ENCODE measurements at regions not wholly inside any gene's neighbourhood (a gene's known extent, or its start where the extent isn't known, plus 50 kb on each side); places are given as distances from the start of the nearest gene placed in this dataset.

DNA sequence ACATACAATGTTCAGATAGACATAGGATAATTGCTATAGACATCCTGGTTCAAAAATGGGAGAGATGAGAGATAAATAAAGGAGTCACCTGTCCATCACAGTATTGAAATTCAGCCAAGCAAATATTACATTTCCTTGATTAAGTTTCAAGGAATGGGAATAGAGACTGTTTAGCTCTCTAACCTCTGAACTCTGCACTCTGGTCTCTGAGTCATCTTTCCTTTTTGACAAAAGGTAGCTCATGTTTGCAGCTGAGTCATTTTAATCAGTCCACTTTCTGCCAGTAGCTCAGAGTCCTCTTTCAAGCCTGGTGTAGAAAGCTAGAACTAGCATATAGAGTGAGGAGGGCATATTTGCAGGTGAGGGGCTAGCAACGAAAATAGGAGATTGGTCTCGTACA is 51.4 kb upstream of the GJA8 start:
- POLR2A ChIA-PET: no interaction called here
- TF ChIP-seq TARDBP (IDR thresholded peaks at IDR 0.05) (no peak), FOXM1 (IDR thresholded peaks at IDR 0.05; ENCODE audit: borderline replicate concordance) (no peak), CTBP1 (IDR thresholded peaks at IDR 0.05; ENCODE audit: borderline replicate concordance) (no peak), HDGF (IDR thresholded peaks at IDR 0.05; ENCODE audit: borderline replicate concordance) (no peak), SP1 (IDR thresholded peaks at IDR 0.05) (no peak), BHLHE40 (IDR thresholded peaks at IDR 0.05; ENCODE audit: borderline replicate concordance) (no peak), SUZ12 (IDR thresholded peaks at IDR 0.05) (no peak), ELF4 (IDR thresholded peaks at IDR 0.05) (no peak), NFRKB (IDR thresholded peaks at IDR 0.05) (no peak), FOXA1 (IDR thresholded peaks at IDR 0.05) (no peak)
- no peak for DNase-seq (ENCODE audit: extremely low spot score)
- CTCF ChIA-PET: interaction anchor here (0.7 kb wide), 1 partner anchor 27 kb away, joined by 3 read pairs; no protein-coding TSS in a partner anchor

DNA sequence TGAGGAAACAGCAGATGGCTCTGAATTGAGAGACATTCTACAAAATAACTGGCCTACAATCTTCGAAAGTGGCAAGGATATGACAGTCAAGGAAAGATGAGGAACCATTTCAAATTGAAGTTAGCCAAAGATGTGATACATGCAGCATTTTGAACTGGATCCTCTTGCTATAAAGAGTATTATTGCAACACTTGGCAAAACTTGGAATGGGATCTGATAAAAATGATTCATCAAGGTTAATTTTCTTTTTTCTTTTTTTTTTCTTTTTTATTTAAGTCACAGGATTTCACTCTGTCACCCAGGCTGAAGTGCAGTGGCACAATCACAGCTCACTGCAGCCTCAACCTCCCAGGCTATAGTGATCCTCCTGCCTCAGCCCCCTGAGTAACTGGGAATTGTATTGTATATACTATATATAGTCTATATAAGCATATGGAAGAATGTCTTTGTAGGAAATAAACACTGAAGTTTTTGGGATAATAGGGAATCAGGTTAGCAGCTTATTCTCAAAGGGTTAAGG is 49.8 kb upstream of the GJA8 start:
- no peak for TF ChIP-seq HDGF (IDR thresholded peaks at IDR 0.05; ENCODE audit: borderline replicate concordance)
- TF ChIP-seq LEF1 (IDR thresholded peaks at IDR 0.05; ENCODE audit: borderline replicate concordance): no peak
- TF ChIP-seq ELF4 (IDR thresholded peaks at IDR 0.05): no peak
- TF ChIP-seq FOXA1 (IDR thresholded peaks at IDR 0.05): no peak
- no peak for TF ChIP-seq CTBP1 (IDR thresholded peaks at IDR 0.05; ENCODE audit: borderline replicate concordance)
- TF ChIP-seq NFRKB (IDR thresholded peaks at IDR 0.05): no peak
- TF ChIP-seq, protein P1, sequence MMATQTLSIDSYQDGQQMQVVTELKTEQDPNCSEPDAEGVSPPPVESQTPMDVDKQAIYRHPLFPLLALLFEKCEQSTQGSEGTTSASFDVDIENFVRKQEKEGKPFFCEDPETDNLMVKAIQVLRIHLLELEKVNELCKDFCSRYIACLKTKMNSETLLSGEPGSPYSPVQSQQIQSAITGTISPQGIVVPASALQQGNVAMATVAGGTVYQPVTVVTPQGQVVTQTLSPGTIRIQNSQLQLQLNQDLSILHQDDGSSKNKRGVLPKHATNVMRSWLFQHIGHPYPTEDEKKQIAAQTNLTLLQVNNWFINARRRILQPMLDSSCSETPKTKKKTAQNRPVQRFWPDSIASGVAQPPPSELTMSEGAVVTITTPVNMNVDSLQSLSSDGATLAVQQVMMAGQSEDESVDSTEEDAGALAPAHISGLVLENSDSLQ (IDR thresholded peaks at IDR 0.05): no peak
- TF ChIP-seq FOXM1 (IDR thresholded peaks at IDR 0.05; ENCODE audit: borderline replicate concordance): no peak
- TF ChIP-seq SP1 (IDR thresholded peaks at IDR 0.05): no peak
- no peak for TF ChIP-seq ZNF384 (IDR thresholded peaks at IDR 0.05)
- no peak for TF ChIP-seq ARNT (IDR thresholded peaks at IDR 0.05)
- no peak for TF ChIP-seq FOXK2 (IDR thresholded peaks at IDR 0.05)
- TF ChIP-seq SUZ12 (IDR thresholded peaks at IDR 0.05): no peak
- TF ChIP-seq BHLHE40 (IDR thresholded peaks at IDR 0.05; ENCODE audit: borderline replicate concordance): no peak
- no peak for TF ChIP-seq TARDBP (IDR thresholded peaks at IDR 0.05)
- TF ChIP-seq L3MBTL2 (conservative IDR thresholded peaks at IDR 0.05): no peak
- ChIA-PET CTCF (no interaction called here), POLR2A (no interaction called here)
- no peak for DNase-seq (ENCODE audit: extremely low spot score)
